ENCODE measurements at regions not wholly inside any gene's neighbourhood (a gene's known extent, or its start where the extent isn't known, plus 50 kb on each side); places are given as distances from the start of the nearest gene placed in this dataset.

DNA sequence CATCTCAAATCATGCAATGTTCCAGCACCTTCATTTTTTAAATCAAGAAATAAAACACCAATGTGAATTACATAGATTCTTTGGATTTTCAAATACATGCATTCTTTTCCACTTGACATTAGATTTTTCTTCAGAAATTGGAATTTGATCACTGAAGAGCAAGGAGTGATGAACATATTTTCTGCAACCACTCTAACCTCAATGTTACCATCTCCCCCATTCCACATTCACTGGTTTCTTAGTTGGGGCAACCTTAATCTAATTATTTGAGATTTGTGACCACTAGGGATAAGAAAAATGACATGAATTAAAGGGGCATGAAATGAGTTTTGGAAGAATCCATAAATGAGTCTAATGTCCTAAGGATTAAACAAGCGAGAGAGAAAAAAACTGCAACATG is 168.7 kb upstream of the NR5A2 start:
- Histone ChIP-seq H3K27ac (ENCODE audit: low read length) (no peak overlapping the region), H2AFZ (ENCODE audit: low read depth, low read length) (no peak overlapping the region), H3K36me3 (ENCODE audit: insufficient read depth, low read length) (no peaks in the 10 kb centered on the region), H4K20me1 (ENCODE audit: insufficient read depth) (no peaks in the 10 kb centered on the region), H3K9me3 (ENCODE audit: low read length) (no peaks in the 10 kb centered on the region), H3F3A (ENCODE audit: insufficient read depth, low read length, poor library complexity, severe bottlenecking) (no peaks in the 10 kb centered on the region), H3K9me2 (ENCODE audit: insufficient read depth, low read length) (no peaks in the 10 kb centered on the region), H3K4me2 (ENCODE audit: low read length) (no peak overlapping the region), H3K27me3 (ENCODE audit: insufficient read depth, low read depth, low read length) (no peaks in the 10 kb centered on the region), H3K9ac (ENCODE audit: low read length) (no peak overlapping the region), H3K4me3 (ENCODE audit: low read length) (no peak overlapping the region), H3K79me2 (replicated peaks; ENCODE audit: insufficient read depth, low read length) (no peaks in the 10 kb centered on the region)
- TF ChIP-seq RAD21 (conservative IDR thresholded peaks at IDR 0.05) (no peak), SMC3 (conservative IDR thresholded peaks at IDR 0.05; ENCODE audit: poor library complexity) (no peak), POLR2AphosphoS5 (IDR thresholded peaks at IDR 0.05) (no peak), MXI1 (conservative IDR thresholded peaks at IDR 0.05; ENCODE audit: poor library complexity, severe bottlenecking) (no peak), EZH2 (IDR thresholded peaks at IDR 0.05; ENCODE audit: borderline replicate concordance, insufficient read depth, low read length, poor library complexity, severe bottlenecking) (no peak), EP300 (conservative IDR thresholded peaks at IDR 0.05; ENCODE audit: poor library complexity, severe bottlenecking) (no peak), TAF1 (IDR thresholded peaks at IDR 0.05; ENCODE audit: low read depth) (no peak)
- TF ChIP-seq, protein P1, sequence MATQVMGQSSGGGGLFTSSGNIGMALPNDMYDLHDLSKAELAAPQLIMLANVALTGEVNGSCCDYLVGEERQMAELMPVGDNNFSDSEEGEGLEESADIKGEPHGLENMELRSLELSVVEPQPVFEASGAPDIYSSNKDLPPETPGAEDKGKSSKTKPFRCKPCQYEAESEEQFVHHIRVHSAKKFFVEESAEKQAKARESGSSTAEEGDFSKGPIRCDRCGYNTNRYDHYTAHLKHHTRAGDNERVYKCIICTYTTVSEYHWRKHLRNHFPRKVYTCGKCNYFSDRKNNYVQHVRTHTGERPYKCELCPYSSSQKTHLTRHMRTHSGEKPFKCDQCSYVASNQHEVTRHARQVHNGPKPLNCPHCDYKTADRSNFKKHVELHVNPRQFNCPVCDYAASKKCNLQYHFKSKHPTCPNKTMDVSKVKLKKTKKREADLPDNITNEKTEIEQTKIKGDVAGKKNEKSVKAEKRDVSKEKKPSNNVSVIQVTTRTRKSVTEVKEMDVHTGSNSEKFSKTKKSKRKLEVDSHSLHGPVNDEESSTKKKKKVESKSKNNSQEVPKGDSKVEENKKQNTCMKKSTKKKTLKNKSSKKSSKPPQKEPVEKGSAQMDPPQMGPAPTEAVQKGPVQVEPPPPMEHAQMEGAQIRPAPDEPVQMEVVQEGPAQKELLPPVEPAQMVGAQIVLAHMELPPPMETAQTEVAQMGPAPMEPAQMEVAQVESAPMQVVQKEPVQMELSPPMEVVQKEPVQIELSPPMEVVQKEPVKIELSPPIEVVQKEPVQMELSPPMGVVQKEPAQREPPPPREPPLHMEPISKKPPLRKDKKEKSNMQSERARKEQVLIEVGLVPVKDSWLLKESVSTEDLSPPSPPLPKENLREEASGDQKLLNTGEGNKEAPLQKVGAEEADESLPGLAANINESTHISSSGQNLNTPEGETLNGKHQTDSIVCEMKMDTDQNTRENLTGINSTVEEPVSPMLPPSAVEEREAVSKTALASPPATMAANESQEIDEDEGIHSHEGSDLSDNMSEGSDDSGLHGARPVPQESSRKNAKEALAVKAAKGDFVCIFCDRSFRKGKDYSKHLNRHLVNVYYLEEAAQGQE (IDR thresholded peaks at IDR 0.05; ENCODE audit: borderline replicate concordance) = no peak
- TF ChIP-seq, protein P2, sequence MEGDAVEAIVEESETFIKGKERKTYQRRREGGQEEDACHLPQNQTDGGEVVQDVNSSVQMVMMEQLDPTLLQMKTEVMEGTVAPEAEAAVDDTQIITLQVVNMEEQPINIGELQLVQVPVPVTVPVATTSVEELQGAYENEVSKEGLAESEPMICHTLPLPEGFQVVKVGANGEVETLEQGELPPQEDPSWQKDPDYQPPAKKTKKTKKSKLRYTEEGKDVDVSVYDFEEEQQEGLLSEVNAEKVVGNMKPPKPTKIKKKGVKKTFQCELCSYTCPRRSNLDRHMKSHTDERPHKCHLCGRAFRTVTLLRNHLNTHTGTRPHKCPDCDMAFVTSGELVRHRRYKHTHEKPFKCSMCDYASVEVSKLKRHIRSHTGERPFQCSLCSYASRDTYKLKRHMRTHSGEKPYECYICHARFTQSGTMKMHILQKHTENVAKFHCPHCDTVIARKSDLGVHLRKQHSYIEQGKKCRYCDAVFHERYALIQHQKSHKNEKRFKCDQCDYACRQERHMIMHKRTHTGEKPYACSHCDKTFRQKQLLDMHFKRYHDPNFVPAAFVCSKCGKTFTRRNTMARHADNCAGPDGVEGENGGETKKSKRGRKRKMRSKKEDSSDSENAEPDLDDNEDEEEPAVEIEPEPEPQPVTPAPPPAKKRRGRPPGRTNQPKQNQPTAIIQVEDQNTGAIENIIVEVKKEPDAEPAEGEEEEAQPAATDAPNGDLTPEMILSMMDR (IDR thresholded peaks at IDR 0.05; ENCODE audit: poor library complexity, severe bottlenecking) = no peak

DNA sequence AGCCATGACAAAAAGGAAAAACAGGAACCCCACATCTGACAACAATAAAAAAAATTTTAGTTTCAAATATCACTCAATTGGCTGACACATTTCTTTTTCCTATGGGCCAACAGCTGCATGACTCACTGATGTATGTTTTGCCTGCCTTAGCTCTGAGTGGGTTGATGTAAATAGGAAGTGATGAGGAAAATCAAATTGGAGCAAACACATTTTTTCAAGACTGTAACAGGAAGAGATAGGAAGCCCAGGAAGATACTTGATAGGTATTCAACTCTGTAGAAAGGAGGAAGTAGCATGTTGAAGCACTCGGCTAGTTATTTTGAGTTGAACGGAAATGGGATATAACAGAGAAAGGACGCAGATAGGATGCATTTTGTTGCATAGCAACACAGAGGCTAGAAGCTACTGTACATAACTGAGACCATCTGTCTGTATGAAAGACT is 168.0 kb upstream of the NR5A2 start:
- Histone ChIP-seq H3K27ac (ENCODE audit: low read length) (peak overlapping the region; percentile 18), H3F3A (ENCODE audit: insufficient read depth, low read length, poor library complexity, severe bottlenecking) (no peaks in the 10 kb centered on the region), H3K9me3 (ENCODE audit: low read length) (no peaks in the 10 kb centered on the region), H3K36me3 (ENCODE audit: insufficient read depth, low read length) (no peaks in the 10 kb centered on the region), H3K27me3 (ENCODE audit: insufficient read depth, low read depth, low read length) (no peaks in the 10 kb centered on the region), H3K4me2 (ENCODE audit: low read length) (no peak overlapping the region), H3K4me3 (ENCODE audit: low read length) (no peak overlapping the region), H3K9ac (ENCODE audit: low read length) (no peak overlapping the region), H3K79me2 (replicated peaks; ENCODE audit: insufficient read depth, low read length) (no peaks in the 10 kb centered on the region), H2AFZ (ENCODE audit: low read depth, low read length) (no peak overlapping the region), H3K9me2 (ENCODE audit: insufficient read depth, low read length) (no peaks in the 10 kb centered on the region), H4K20me1 (ENCODE audit: insufficient read depth) (no peaks in the 10 kb centered on the region)
- TF ChIP-seq MXI1 (conservative IDR thresholded peaks at IDR 0.05; ENCODE audit: poor library complexity, severe bottlenecking) (no peak), RAD21 (conservative IDR thresholded peaks at IDR 0.05) (no peak), POLR2AphosphoS5 (IDR thresholded peaks at IDR 0.05) (no peak), SMC3 (conservative IDR thresholded peaks at IDR 0.05; ENCODE audit: poor library complexity) (no peak), EZH2 (IDR thresholded peaks at IDR 0.05; ENCODE audit: borderline replicate concordance, insufficient read depth, low read length, poor library complexity, severe bottlenecking) (no peak), TAF1 (IDR thresholded peaks at IDR 0.05; ENCODE audit: low read depth) (no peak), EP300 (conservative IDR thresholded peaks at IDR 0.05; ENCODE audit: poor library complexity, severe bottlenecking) (no peak)
- TF ChIP-seq, protein P1 (IDR thresholded peaks at IDR 0.05; ENCODE audit: borderline replicate concordance) = no peak
- TF ChIP-seq, protein P2 (IDR thresholded peaks at IDR 0.05; ENCODE audit: poor library complexity, severe bottlenecking) = no peak

All from neural cell (in vitro differentiated cells).